ENCODE measurements at regions not wholly inside any gene's neighbourhood (a gene's known extent, or its start where the extent isn't known, plus 50 kb on each side); places are given as distances from the start of the nearest gene placed in this dataset.

- no peaks in the 10 kb centered on the region for H3K27me3 ChIP-seq (ENCODE audit: control insufficient read depth, insufficient read depth, low read length)
- no peak overlapping the region for H3K4me3 ChIP-seq (replicated peaks in 1 of 4; ENCODE audit: control extremely low read depth in 1 of 4, insufficient read depth in 1 of 4, low read depth in 3 of 4, low read length in 4 of 4)
- no peak overlapping the region for H3K9ac ChIP-seq (ENCODE audit: insufficient read depth, low read length)
- no peaks in the 10 kb centered on the region for H3K79me2 ChIP-seq (ENCODE audit: control insufficient read depth, insufficient read depth, low read length)
- H3K4me1 ChIP-seq (ENCODE audit: control insufficient read depth, extremely low read depth, insufficient read depth, low read length), result no peaks in the 10 kb centered on the region
- H3K4me2 ChIP-seq (ENCODE audit: extremely low read depth, insufficient read depth, low read length), result no peak overlapping the region
- H2AFZ ChIP-seq (ENCODE audit: low read length), result no peak overlapping the region
- no peaks in the 10 kb centered on the region for H3K36me3 ChIP-seq (ENCODE audit: control insufficient read depth, insufficient read depth, low read length)
- H3K9me3 ChIP-seq (ENCODE audit: control insufficient read depth, insufficient read depth, low read depth, low read length), result no peaks in the 10 kb centered on the region
- TF ChIP-seq CTCF (conservative IDR thresholded peaks at IDR 0.05 in 1 of 2, IDR thresholded peaks at IDR 0.05 in 1 of 2; ENCODE audit: low read depth in 1 of 2, low read length in 2 of 2) (no peak), EZH2 (IDR thresholded peaks at IDR 0.05; ENCODE audit: low read length, missing control alignments) (no peak)
- no peak overlapping the region for H3K27ac ChIP-seq (ENCODE audit: insufficient read depth, low read length)
- no peaks in the 10 kb centered on the region for H4K20me1 ChIP-seq (ENCODE audit: control insufficient read depth, extremely low read depth, insufficient read depth, low read length)
- DNase-seq (ENCODE audit: low read depth in 2 of 2), result no peak
Measured at GRCh38 chr4:27305246-27305645, 444.6 kb downstream of the STIM2 start.

- Histone ChIP-seq H3K4me1 (ENCODE audit: control insufficient read depth, extremely low read depth, insufficient read depth, low read length) (no peaks in the 10 kb centered on the region), H2AFZ (ENCODE audit: low read length) (no peak overlapping the region), H3K27ac (ENCODE audit: insufficient read depth, low read length) (no peak overlapping the region), H4K20me1 (ENCODE audit: control insufficient read depth, extremely low read depth, insufficient read depth, low read length) (no peaks in the 10 kb centered on the region), H3K4me2 (ENCODE audit: extremely low read depth, insufficient read depth, low read length) (no peak overlapping the region), H3K9ac (ENCODE audit: insufficient read depth, low read length) (no peak overlapping the region), H3K9me3 (ENCODE audit: control insufficient read depth, insufficient read depth, low read depth, low read length) (no peaks in the 10 kb centered on the region), H3K79me2 (ENCODE audit: control insufficient read depth, insufficient read depth, low read length) (no peaks in the 10 kb centered on the region), H3K27me3 (ENCODE audit: control insufficient read depth, insufficient read depth, low read length) (no peaks in the 10 kb centered on the region), H3K4me3 (replicated peaks in 1 of 4; ENCODE audit: control extremely low read depth in 1 of 4, insufficient read depth in 1 of 4, low read depth in 3 of 4, low read length in 4 of 4) (no peak overlapping the region), H3K36me3 (ENCODE audit: control insufficient read depth, insufficient read depth, low read length) (no peaks in the 10 kb centered on the region)
- DNase-seq (ENCODE audit: low read depth in 2 of 2), result no peak
- no peak for TF ChIP-seq CTCF (conservative IDR thresholded peaks at IDR 0.05 in 1 of 2, IDR thresholded peaks at IDR 0.05 in 1 of 2; ENCODE audit: low read depth in 1 of 2, low read length in 2 of 2)
- TF ChIP-seq EZH2 (IDR thresholded peaks at IDR 0.05; ENCODE audit: low read length, missing control alignments), result no peak
Measured at GRCh38 chr4:27308379-27308778, 447.7 kb downstream of the STIM2 start.

- H4K20me1 ChIP-seq (ENCODE audit: control insufficient read depth, extremely low read depth, insufficient read depth, low read length), result no peaks in the 10 kb centered on the region
- no peak overlapping the region for H2AFZ ChIP-seq (ENCODE audit: low read length)
- H3K9ac ChIP-seq (ENCODE audit: insufficient read depth, low read length), result no peak overlapping the region
- H3K4me3 ChIP-seq (replicated peaks in 1 of 4; ENCODE audit: control extremely low read depth in 1 of 4, insufficient read depth in 1 of 4, low read depth in 3 of 4, low read length in 4 of 4), result no peak overlapping the region
- no peaks in the 10 kb centered on the region for H3K27me3 ChIP-seq (ENCODE audit: control insufficient read depth, insufficient read depth, low read length)
- H3K9me3 ChIP-seq (ENCODE audit: control insufficient read depth, insufficient read depth, low read depth, low read length), result no peaks in the 10 kb centered on the region
- TF ChIP-seq CTCF (conservative IDR thresholded peaks at IDR 0.05 in 1 of 2, IDR thresholded peaks at IDR 0.05 in 1 of 2; ENCODE audit: low read depth in 1 of 2, low read length in 2 of 2) (no peak), EZH2 (IDR thresholded peaks at IDR 0.05; ENCODE audit: low read length, missing control alignments) (no peak)
- no peak overlapping the region for H3K4me2 ChIP-seq (ENCODE audit: extremely low read depth, insufficient read depth, low read length)
- H3K27ac ChIP-seq (ENCODE audit: insufficient read depth, low read length), result no peak overlapping the region
- DNase-seq (ENCODE audit: low read depth in 2 of 2), result no peak
- no peaks in the 10 kb centered on the region for H3K36me3 ChIP-seq (ENCODE audit: control insufficient read depth, insufficient read depth, low read length)
- H3K79me2 ChIP-seq (ENCODE audit: control insufficient read depth, insufficient read depth, low read length), result no peaks in the 10 kb centered on the region
- H3K4me1 ChIP-seq (ENCODE audit: control insufficient read depth, extremely low read depth, insufficient read depth, low read length), result no peaks in the 10 kb centered on the region
Measured at GRCh38 chr4:27315625-27316024, 455.0 kb downstream of the STIM2 start.

All from fibroblast of lung (primary cell).